22Rv1 (cell line): ENCODE measurements at regions not wholly inside any gene's neighbourhood (a gene's known extent, or its start where the extent isn't known, plus 50 kb on each side); places are given as distances from the start of the nearest gene placed in this dataset.

Experiments
- H3K27ac ChIP-seq: fragments of 450-650 bp; 2 replicates; pipeline ENCODE4 v1.5.1; 2017
- ZFX ChIP-seq: fragments of 450-650 bp; IDR thresholded peaks from 2 replicates; pipeline ENCODE4 v1.6.1; 2017; ENCODE audit warnings: antibody characterized with exemption, borderline replicate concordance
- TF ChIP-seq, protein P1 (sequence below): fragments of 450-650 bp; IDR thresholded peaks from 2 replicates; pipeline ENCODE4 v1.5.1; 2017; ENCODE audit warnings: mild to moderate bottlenecking

DNA sequence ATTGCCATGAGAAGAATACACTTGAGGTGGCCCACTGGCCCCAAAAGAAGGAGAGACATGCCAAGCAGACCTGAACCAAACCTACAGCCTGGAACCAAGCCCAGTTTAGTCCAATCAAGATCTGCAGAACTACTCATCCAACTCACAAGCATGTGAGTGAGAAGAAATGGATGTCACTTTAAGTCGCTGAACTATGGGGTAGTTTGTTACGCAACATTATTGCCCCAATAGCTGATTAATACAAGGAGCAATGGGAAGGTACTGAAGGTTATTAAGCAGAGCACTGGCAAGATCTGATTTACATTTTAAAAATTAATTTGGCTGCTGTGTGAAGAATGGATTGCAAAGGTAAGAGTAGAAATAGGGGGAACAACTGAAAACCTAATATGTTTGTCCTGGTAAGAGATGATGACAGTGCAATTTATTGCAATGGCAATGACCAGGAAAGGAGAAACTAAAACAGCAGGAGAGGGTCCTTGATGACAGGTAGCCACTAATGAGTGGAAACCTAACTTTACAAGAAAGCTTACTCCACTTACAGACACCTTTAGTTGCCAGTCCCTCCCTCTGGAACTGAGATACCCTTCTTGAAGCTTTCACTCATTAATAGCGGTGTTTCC, 132.9 kb upstream of the GRIA1 start:
- H3K27ac ChIP-seq, result no peak overlapping the region
- TF ChIP-seq, protein P1, sequence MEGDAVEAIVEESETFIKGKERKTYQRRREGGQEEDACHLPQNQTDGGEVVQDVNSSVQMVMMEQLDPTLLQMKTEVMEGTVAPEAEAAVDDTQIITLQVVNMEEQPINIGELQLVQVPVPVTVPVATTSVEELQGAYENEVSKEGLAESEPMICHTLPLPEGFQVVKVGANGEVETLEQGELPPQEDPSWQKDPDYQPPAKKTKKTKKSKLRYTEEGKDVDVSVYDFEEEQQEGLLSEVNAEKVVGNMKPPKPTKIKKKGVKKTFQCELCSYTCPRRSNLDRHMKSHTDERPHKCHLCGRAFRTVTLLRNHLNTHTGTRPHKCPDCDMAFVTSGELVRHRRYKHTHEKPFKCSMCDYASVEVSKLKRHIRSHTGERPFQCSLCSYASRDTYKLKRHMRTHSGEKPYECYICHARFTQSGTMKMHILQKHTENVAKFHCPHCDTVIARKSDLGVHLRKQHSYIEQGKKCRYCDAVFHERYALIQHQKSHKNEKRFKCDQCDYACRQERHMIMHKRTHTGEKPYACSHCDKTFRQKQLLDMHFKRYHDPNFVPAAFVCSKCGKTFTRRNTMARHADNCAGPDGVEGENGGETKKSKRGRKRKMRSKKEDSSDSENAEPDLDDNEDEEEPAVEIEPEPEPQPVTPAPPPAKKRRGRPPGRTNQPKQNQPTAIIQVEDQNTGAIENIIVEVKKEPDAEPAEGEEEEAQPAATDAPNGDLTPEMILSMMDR, result no peak
- no peak for TF ChIP-seq ZFX

DNA sequence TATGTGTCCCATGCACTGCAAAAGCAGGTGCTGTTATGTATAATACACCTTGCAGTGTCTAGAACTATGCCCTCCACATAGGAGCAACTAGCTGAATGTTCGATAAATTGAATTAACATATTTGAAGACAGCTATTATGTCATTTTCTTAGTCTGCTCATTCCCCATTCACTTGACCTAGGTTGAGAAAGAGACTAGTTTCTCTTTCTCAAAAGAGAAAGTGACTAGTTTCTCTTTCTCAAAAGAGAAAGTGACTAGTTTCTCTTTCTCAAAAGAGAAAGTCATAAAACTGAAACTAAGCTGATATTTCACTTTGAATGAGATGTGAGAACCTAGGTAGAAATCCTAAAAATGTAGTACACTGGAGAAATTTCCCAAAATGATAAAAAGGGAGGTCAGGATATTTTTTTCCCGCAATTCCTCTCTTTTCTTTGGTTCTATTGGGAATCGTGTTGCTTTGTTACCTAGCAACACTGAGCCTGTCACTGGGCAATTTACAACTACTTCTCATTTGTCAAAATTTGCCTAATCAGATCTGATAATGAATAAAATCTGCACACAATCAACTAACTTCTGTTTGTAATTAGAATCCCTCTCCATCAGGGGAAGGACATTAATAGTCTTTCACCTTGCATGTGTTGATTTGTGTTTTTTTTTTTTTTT, 132.0 kb upstream of the GRIA1 start:
- H3K27ac ChIP-seq, result no peak overlapping the region
- TF ChIP-seq, protein P1, result no peak
- no peak for TF ChIP-seq ZFX

DNA sequence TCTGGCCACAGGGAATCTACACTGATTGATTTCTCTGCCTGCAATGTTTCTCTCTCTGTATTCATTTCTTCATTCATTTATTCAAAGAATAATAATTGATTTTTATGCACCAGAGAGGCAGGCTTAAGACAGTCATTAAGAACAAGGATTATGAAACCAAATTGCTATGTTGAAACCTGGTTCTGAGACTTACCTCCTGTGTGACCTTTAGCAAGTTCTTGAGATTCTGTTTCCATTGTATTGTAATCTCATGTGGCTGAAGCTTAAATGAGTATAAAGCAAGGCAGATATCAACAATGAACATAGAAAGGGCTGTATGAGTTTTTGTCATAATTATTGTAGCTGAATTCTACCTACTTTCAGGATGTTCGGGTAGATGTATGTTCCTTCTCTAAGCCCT, 129.6 kb upstream of the GRIA1 start:
- no peak for TF ChIP-seq ZFX
- TF ChIP-seq, protein P1, result no peak
- no peak overlapping the region for H3K27ac ChIP-seq

DNA sequence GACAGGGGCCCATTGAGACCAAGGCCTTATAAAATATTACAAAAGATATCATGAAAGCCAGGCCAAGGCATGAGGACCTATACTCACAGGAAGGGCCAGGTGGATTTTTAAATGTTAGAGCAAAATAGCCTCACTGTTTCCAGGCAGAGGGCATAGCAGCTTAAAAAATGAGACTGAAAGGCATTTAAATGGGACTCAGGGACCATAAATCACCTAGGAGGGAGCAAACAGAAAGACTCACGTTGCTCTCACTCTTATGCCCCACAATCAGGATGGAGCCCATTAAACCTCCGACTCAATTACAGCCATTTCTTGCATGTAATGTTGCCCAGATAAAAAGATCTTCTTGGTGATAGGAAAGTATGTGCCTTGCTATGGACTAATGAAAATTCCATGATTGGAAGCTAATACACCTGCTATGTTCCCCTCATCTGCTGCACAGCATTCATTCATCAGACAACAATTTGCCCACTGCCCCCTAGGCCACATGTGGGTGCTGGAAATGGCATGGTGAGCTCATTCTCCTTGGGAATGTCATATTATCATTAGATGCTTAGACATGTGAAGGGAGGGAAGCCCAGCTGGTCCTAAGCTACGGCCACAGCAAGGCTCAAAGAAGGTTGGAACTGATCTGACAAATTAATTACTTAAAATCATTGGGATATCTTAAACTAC, 128.6 kb upstream of the GRIA1 start:
- H3K27ac ChIP-seq, result no peak overlapping the region
- TF ChIP-seq ZFX, result no peak
- TF ChIP-seq, protein P1, result no peak

DNA sequence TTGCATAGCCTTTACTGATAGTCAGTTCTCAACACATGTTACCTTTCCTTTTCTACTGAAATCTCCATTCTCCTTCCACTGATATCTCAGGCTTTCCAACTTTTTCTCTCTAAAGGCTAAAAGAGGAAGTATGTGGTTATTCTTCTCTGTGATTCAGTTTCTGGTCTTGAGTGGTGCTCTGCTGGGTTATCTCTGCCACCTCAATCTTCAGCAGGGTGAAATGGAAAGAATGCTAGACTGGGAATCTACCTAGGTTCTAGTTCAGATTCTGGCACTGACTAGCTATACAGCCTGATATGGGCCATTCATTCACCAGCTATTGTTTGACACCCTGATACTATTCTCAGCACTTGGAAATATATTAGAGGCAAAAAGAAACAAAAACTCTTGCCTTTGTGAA, 124.9 kb upstream of the GRIA1 start:
- TF ChIP-seq, protein P1, result no peak
- TF ChIP-seq ZFX, result no peak
- H3K27ac ChIP-seq, result no peak overlapping the region

DNA sequence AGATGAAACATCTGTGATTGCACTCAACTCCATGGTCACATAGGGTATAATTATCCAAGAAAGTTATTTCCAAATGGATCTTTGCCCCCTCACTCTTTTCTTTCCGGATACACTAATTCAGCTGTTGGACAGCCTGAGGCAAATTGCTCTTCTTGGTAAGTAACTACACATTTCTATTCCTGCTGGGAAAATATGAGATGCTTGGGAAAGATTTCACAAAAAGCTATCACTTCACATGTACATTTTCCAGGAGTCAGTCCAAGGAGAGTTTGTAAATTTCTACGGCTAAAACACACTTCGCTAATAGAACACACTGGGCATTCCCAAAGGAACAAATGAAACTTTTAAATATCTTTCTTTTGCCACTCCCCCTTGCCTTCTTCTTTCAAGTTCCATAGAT, 123.0 kb upstream of the GRIA1 start:
- TF ChIP-seq, protein P1, result no peak
- H3K27ac ChIP-seq, result no peak overlapping the region

DNA sequence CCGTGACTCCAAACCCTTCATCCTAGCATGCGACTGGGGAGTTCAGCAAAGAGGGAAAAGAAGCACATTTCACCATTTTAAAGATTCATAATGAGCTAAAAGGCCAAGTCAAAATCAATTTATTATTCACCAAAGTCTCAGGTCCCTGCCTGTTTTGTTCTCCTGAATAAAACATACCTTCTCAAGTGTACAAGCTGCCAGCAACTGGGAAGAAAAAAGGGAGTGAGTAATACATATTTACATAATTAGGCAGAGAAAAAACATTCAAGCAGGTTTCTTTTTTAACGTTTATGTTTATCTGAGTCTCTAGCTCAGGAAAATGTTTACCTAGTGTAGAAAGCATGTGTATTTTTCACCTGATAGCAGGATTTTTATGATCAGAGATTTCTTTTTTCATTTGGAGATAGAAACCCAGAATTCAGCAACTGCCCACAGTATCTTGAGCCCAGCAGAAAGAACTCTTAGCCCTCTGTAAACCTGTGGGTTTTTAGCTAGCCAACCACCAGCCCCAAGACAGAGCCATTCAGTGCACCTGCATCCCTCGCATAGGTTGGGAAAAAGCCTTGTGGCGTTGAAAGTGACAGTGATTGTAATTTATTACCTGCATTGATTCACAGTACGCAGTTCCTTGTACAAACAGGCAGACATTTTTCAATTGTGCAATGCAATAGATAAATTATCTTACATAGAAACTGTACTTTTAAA, 117.9 kb upstream of the GRIA1 start:
- H3K27ac ChIP-seq, result no peak overlapping the region
- no peak for TF ChIP-seq ZFX
- TF ChIP-seq, protein P1, result no peak
